Coronary artery (tissue), 2 donors: ENCODE measurements at regions not wholly inside any gene's neighbourhood (a gene's known extent, or its start where the extent isn't known, plus 50 kb on each side); places are given as distances from the start of the nearest gene placed in this dataset.

ENCODE experiments used
- DNase-seq: peaks from one replicate; pipeline ENCODE4 v3.0.0-alpha.2; 2017; ENCODE audit warnings: low spot score
- H3K27ac ChIP-seq, 2 donors: fragments of 200-600 bp; sonication (generic); one replicate each; pipeline ENCODE4 v1.5.1; 2016 to 2019
- H3K4me3 ChIP-seq: fragments of 200-600 bp; sonication (generic); 2 replicates; pipeline ENCODE4 v1.5.1; 2016; ENCODE audit warnings: mild to moderate bottlenecking, moderate library complexity
- TF ChIP-seq, protein P1 (sequence below): fragments of 200-600 bp; sonication (generic); IDR thresholded peaks from one replicate; pipeline ENCODE4 v1.5.1; 2019; ENCODE audit warnings: antibody characterized with exemption

DNA sequence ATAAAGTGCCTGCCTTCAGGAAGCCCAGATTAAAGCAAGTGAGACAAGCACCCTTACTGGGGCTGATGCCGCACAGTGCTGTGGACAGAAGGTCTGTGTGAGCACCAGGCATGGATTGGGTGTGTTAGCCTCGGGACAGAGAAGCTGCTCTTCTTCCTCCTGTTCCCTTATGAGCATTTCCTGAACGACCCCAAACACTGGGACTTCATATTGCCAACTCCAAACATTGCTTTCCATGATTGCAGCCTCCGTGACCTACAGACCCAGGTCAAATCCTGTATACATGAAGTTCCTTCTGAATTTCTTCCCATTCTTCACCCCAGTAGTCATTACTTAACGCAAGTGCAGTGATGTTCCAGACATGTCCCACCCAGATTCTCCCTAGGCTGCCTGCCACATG, 129.8 kb upstream of the ALKAL2 start:
- TF ChIP-seq, protein P1, sequence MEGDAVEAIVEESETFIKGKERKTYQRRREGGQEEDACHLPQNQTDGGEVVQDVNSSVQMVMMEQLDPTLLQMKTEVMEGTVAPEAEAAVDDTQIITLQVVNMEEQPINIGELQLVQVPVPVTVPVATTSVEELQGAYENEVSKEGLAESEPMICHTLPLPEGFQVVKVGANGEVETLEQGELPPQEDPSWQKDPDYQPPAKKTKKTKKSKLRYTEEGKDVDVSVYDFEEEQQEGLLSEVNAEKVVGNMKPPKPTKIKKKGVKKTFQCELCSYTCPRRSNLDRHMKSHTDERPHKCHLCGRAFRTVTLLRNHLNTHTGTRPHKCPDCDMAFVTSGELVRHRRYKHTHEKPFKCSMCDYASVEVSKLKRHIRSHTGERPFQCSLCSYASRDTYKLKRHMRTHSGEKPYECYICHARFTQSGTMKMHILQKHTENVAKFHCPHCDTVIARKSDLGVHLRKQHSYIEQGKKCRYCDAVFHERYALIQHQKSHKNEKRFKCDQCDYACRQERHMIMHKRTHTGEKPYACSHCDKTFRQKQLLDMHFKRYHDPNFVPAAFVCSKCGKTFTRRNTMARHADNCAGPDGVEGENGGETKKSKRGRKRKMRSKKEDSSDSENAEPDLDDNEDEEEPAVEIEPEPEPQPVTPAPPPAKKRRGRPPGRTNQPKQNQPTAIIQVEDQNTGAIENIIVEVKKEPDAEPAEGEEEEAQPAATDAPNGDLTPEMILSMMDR = no peak
- H3K27ac ChIP-seq = no peak overlapping the region
- no peak overlapping the region for H3K4me3 ChIP-seq
- DNase-seq = no peak

DNA sequence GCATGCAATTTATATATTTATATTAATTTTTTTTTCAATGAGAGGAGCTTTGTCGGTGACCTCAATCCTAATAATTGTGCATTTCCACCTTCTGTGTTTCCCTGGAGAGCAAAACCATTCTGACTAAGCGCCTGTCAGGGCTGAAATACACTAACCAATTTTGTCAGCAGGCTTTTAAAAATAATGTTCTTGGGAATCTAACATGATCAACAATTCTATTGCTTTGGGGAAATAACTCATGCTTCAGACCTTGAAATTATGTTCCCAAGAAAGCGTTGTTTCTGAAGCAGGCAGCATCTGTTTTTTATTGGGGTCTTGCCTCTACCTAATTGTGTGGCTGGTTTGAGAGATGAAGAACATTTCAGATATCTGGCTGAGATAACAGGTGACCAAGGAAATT, 129.1 kb upstream of the ALKAL2 start:
- Histone ChIP-seq H3K4me3 (no peak overlapping the region), H3K27ac (no peak overlapping the region)
- no peak for DNase-seq
- TF ChIP-seq, protein P1 = no peak

DNA sequence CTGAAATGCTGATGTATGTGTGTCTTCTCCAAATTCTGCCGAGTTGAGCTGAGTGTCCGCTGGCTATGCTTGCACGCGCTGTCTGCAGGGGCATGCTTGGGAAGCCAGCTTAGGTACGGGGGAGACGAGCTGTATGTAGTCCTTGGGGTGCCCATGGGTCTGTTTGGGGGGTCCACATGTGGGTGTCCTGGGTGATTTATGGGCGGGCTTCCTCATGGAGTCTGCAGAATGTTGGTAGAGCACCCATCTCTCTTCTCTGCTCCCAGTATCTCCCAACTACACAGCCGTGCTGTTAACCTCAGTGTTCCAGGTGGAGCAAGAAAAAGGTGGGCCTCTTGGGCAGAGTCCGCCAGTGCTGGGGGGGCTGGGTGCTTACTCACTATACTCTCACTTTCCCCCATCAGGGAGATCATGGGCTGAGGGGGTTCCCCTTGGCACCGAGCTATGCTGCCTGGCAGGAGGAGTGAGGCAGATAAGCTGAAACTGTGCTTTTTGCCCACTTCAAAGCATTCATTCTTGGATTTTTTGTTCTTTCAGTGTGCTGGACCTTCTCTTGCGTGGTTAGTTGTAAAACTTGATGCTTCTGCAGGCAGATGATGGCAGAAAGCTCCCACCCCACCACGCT, 128.2 kb upstream of the ALKAL2 start:
- TF ChIP-seq, protein P1 = no peak
- DNase-seq = no peak
- Histone ChIP-seq H3K27ac (no peak overlapping the region), H3K4me3 (no peak overlapping the region)

DNA sequence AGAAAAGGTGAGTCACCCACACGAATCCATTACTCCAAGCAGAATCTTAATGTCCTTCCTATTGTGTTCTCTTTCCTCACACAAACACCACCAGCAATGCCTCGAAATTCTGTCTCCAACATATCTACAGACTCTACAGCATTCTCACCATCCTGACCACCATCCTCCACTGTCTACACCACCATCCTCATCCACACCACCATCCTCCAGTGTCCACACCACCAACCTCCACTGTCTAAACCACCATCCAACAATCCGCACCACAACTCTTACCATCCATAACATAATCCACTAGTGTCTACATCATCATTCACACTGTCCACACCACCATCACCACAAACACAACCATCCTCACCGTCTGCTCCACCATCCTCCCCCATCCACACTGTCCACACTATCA, 121.6 kb upstream of the ALKAL2 start:
- DNase-seq = no peak
- no peak overlapping the region for H3K27ac ChIP-seq
- TF ChIP-seq, protein P1 = no peak
- no peak overlapping the region for H3K4me3 ChIP-seq

- DNase-seq = no peak
- Histone ChIP-seq H3K4me3 (no peak overlapping the region), H3K27ac (no peak overlapping the region)
- TF ChIP-seq, protein P1 = no peak
Measured at GRCh38 chr2:407630-408029, 119.7 kb upstream of the ALKAL2 start.

DNA sequence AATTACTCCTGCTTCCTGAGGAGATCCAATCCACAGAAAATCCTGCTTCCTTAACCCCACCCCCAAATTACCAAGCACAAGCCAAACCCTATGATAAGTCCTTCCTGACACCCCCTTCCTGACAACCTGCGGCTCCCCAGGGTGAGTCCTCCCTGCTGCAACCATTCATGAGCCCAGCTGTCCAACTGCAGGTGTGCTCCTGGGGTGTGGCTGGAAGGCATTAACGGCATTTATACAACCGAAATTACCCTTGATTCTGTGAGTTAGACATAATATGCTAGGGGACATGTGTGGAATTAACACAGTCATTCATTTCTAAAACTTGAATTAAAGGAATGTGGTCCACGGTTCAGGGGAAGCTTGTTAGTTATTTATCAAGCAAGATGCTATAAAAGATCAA, 119.0 kb upstream of the ALKAL2 start:
- no peak overlapping the region for H3K27ac ChIP-seq
- TF ChIP-seq, protein P1 = no peak
- no peak for DNase-seq

DNA sequence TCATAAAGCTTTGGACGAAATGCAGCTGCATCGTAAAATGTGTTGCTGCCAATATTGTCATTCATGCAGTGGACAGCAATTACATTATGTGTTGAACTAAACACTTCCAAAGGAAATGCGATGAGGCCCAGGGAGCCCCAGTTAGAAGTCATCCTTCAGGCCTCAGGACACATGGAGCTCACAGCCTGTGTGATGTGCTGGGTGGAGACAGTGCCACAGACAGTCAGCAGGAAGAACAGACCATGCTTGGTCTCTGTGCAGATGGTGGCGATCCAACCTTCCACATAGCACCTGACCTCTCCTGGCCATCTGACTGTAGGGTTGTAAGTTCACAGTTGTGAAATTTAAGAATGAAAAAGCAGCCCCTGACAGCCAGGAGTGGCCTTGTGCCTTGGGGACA, 118.3 kb upstream of the ALKAL2 start:
- H3K27ac ChIP-seq = no peak overlapping the region
- TF ChIP-seq, protein P1 = no peak
- H3K4me3 ChIP-seq = no peak overlapping the region
- no peak for DNase-seq

More for the DNA sequence above, 119.0 kb upstream of the ALKAL2 start:
- no peak overlapping the region for H3K4me3 ChIP-seq
